AG10803 (cell line): ENCODE measurements at regions not wholly inside any gene's neighbourhood (a gene's known extent, or its start where the extent isn't known, plus 50 kb on each side); places are given as distances from the start of the nearest gene placed in this dataset.

Experiments used
- DNase-seq: peaks from one replicate; pipeline ENCODE4 v3.0.0; 2010; ENCODE audit warnings: low read depth
- H3K4me3 ChIP-seq: 2 replicates; pipeline ENCODE4 v1.5.1; 2011; ENCODE audit warnings: mild to moderate bottlenecking, low read length, control low read depth
- TF ChIP-seq, protein P1 (sequence below): conservative IDR thresholded peaks from 2 replicates; pipeline ENCODE4 v1.5.1; 2011; ENCODE audit warnings: mild to moderate bottlenecking, low read length, control low read depth, inconsistent platforms

DNA sequence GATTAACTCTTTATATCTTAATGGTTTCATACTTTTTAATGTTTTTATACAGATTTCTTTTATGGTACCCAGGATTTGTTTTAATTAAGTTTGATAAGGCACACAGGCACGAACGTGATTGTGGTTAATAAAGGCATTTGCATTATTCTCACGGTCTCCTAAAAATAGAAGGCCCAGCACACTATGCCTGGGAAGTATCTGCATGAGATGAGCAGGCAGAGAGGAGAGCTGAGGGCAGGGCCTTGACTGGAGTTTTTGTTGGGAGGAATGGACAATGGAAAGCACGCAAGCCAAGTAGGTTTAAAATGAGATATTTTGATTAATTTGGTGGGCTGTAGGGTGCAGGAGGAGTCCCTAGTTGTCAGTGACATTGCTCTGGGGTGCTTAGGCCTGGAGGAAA, 1714.3 kb upstream of the PCDH7 start:
- no peak for DNase-seq
- H3K4me3 ChIP-seq = no peak overlapping the region
- TF ChIP-seq, protein P1, sequence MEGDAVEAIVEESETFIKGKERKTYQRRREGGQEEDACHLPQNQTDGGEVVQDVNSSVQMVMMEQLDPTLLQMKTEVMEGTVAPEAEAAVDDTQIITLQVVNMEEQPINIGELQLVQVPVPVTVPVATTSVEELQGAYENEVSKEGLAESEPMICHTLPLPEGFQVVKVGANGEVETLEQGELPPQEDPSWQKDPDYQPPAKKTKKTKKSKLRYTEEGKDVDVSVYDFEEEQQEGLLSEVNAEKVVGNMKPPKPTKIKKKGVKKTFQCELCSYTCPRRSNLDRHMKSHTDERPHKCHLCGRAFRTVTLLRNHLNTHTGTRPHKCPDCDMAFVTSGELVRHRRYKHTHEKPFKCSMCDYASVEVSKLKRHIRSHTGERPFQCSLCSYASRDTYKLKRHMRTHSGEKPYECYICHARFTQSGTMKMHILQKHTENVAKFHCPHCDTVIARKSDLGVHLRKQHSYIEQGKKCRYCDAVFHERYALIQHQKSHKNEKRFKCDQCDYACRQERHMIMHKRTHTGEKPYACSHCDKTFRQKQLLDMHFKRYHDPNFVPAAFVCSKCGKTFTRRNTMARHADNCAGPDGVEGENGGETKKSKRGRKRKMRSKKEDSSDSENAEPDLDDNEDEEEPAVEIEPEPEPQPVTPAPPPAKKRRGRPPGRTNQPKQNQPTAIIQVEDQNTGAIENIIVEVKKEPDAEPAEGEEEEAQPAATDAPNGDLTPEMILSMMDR = no peak

DNA sequence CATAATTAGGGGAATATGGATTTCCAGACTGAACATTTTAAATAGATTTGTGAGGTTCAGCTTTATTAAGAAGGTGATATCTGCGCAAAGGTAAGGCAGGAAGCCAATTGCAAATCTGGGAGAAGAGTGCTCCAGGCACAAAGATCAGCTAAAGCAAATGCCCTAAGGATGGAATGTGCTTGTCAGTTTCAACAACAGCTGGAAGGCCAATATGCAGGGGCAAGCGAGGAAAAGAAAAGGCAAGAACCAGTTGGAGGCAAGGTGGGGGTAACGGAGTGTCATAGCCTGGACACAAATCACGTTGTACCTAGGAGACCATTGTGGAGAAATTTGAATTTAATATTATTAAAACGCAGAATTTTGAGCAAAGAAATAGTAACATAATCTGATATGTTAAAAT, 1710.3 kb upstream of the PCDH7 start:
- no peak for DNase-seq
- TF ChIP-seq, protein P1 = no peak
- H3K4me3 ChIP-seq = no peak overlapping the region

DNA sequence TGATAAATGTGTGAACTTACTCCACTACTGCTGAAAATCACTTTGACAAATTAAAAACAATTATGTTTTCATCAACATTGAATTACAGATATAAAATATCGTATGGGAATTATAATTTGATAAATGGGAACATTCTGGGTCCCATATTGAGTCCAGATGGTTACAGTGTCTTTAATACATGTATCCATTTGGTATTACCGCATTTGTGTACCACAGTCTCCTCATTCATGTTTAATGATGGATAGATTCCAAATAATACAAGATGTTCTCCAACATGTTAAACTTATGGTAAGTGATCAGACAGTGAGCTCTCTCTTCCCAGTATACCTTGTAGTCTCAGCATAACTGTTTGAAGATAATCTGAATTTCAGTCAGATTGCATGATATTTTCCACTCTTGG, 1706.8 kb upstream of the PCDH7 start:
- no peak overlapping the region for H3K4me3 ChIP-seq
- TF ChIP-seq, protein P1 = no peak
- DNase-seq = no peak

DNA sequence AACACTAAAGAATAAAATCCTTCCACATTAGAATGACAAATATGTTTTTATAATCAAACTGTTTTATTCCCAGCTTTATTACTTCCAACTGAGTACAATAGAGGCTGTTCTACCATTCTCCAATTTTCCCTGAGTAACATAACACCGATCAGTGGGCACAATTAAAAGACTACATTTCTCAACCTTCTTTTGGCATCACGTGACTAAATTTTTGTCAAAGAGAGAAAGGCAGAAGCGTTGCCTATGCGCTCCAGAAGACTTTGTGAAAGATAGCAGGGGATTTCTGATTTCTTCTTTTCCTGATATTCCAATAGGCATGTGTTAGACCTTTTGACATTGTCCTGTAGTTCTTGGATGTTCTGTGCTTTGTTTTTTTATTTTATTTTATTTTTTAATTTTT, 1705.6 kb upstream of the PCDH7 start:
- DNase-seq = no peak
- H3K4me3 ChIP-seq = no peak overlapping the region
- TF ChIP-seq, protein P1 = no peak

DNA sequence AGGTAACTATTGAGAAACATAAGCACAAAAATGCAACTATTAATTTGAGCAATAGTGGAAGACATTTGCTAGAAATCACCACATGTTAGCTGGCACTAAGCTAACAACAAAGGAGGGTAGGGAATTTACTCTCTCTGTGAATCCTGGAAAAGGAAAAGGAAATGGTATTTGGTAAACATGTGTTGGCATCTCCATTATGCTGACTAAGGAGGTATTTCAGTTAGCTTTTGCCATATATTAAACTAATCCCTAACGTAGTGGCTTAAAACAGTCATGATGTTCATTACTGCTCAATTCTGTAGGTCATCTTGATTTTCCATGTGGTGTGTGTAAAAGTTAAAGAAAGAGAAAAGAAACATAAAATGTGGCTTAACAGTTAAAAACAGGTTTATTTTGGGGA, 1686.5 kb upstream of the PCDH7 start:
- TF ChIP-seq, protein P1 = no peak
- DNase-seq = no peak
- H3K4me3 ChIP-seq = no peak overlapping the region

DNA sequence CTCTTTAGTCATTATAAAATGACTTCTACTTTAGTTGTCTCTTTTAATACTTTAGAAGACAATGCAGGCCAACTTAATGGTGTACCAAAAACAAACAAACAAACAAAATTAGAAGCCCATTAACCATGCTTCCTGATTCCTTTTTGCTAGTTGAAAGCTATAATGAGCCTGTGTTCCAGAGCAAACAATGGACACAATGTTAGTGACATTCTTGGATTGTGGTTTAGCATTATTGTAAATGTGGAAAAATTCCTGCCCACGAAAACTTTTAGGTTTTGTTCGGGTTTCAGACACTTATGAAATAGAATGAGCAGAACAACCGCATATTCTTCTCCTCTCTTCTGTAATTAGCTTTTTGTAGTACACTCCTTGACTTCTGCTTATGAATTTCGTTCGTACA, 1682.7 kb upstream of the PCDH7 start:
- no peak for DNase-seq
- no peak overlapping the region for H3K4me3 ChIP-seq
- TF ChIP-seq, protein P1 = no peak

DNA sequence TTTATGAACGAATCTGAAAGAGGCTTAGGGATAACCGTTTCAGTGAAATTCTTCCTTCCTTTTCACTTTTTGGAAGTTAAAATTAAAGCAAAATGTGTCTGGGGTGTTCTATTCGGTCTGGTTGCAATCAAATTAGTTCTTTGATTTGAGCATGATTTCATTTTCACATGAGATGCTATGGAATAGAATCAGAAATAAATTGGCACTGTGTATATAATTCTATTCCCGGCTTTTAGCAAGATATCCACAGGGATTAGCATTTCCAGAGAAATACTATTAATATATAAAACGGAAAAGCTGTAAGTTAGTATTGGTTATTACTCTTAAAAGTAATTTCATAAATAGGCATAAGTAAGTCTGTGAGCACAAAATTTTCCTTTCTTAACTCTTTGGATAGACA, 1676.8 kb upstream of the PCDH7 start:
- H3K4me3 ChIP-seq = no peak overlapping the region
- TF ChIP-seq, protein P1 = no peak
- no peak for DNase-seq
